Vagina (tissue), 2 donors: ENCODE measurements at regions not wholly inside any gene's neighbourhood (a gene's known extent, or its start where the extent isn't known, plus 50 kb on each side); places are given as distances from the start of the nearest gene placed in this dataset.

ENCODE experiments used
- CTCF ChIP-seq, 3 experiments: fragments of 450-650 bp in 2 of 3; fragments of 200-600 bp in 1 of 3; sonication (generic) in 1 of 3; IDR thresholded peaks; one replicate each; pipeline ENCODE4 v1.5.1; 2017 to 2019; ENCODE audit warnings: antibody characterized with exemption in 3 of 3, mild to moderate bottlenecking in 2 of 3, moderate library complexity in 2 of 3
- POLR2A ChIP-seq, 2 donors: fragments of 450-650 bp; IDR thresholded peaks; one replicate each; pipeline ENCODE4 v1.6.1; 2017; ENCODE audit warnings: antibody characterized with exemption in 2 of 2, mild to moderate bottlenecking in 2 of 2, moderate library complexity in 2 of 2

- no peak for TF ChIP-seq POLR2A (IDR thresholded peaks at IDR 0.05)
- no peak for TF ChIP-seq CTCF (IDR thresholded peaks at IDR 0.05)
Observed at GRCh38 chr9:1320051-1320557, 269.9 kb downstream of the DMRT2 start.
